NCI-H146 treated with DMSO at 0.1 percent for 48 hours (cell line): ENCODE measurements at regions not wholly inside any gene's neighbourhood (a gene's known extent, or its start where the extent isn't known, plus 50 kb on each side); places are given as distances from the start of the nearest gene placed in this dataset.
"Not testable (repeated sequence)": the region's sequence is repeated elsewhere in the genome, so short reads cannot be mapped to it uniquely, and the experiment has no call there.

Experiments
- DNase-seq: peaks from one replicate; lab custom pipeline; 2025; ENCODE audit not compliant: unreplicated experiment; lab: John Stamatoyannopoulos, UW

GRCh38 chr15:31656915-31657314 is 330.3 kb downstream of the KLF13 start:
- not testable (repeated sequence) for DNase-seq

- no peak for DNase-seq
Measured at GRCh38 chr15:31660816-31661215, 334.2 kb downstream of the KLF13 start.

GRCh38 chr15:31665732-31666131 is 339.1 kb downstream of the KLF13 start:
- DNase-seq, result not testable (repeated sequence)

GRCh38 chr15:31669158-31669908 is 342.7 kb downstream of the KLF13 start:
- not testable (repeated sequence) for DNase-seq

- not testable (repeated sequence) for DNase-seq
Measured at GRCh38 chr15:31673263-31673662, 346.6 kb downstream of the KLF13 start.

GRCh38 chr15:31681529-31682259 is 348.6 kb upstream of the CHRNA7 start:
- not testable (repeated sequence) for DNase-seq

- not testable (repeated sequence) for DNase-seq
Measured at GRCh38 chr15:31687088-31687487, 343.2 kb upstream of the CHRNA7 start.

- not testable (repeated sequence) for DNase-seq
Measured at GRCh38 chr15:31696509-31696908, 333.8 kb upstream of the CHRNA7 start.

GRCh38 chr15:31705076-31705678 is 325.1 kb upstream of the CHRNA7 start:
- not testable (repeated sequence) for DNase-seq

GRCh38 chr15:31707944-31708702 is 322.2 kb upstream of the CHRNA7 start:
- DNase-seq, result not testable (repeated sequence)

GRCh38 chr15:31708703-31709327 is 321.5 kb upstream of the CHRNA7 start:
- DNase-seq, result not testable (repeated sequence)

- DNase-seq, result not testable (repeated sequence)
Measured at GRCh38 chr15:31709479-31709878, 320.8 kb upstream of the CHRNA7 start.

- not testable (repeated sequence) for DNase-seq
Measured at GRCh38 chr15:31710806-31711205, 319.5 kb upstream of the CHRNA7 start.

- not testable (repeated sequence) for DNase-seq
Measured at GRCh38 chr15:31715208-31715607, 315.1 kb upstream of the CHRNA7 start.

- not testable (repeated sequence) for DNase-seq
Measured at GRCh38 chr15:31718625-31719024, 311.7 kb upstream of the CHRNA7 start.

- DNase-seq, result not testable (repeated sequence)
Measured at GRCh38 chr15:31719396-31720022, 310.8 kb upstream of the CHRNA7 start.

GRCh38 chr15:31723019-31723418 is 307.3 kb upstream of the CHRNA7 start:
- not testable (repeated sequence) for DNase-seq

- not testable (repeated sequence) for DNase-seq
Measured at GRCh38 chr15:31724903-31725302, 305.4 kb upstream of the CHRNA7 start.

- not testable (repeated sequence) for DNase-seq
Measured at GRCh38 chr15:31725619-31726018, 304.7 kb upstream of the CHRNA7 start.

- no peak for DNase-seq
Measured at GRCh38 chr15:31727612-31728011, 302.7 kb upstream of the CHRNA7 start.
